NCI-H446 treated with DMSO at 0.1 percent for 48 hours (cell line): ENCODE measurements at regions not wholly inside any gene's neighbourhood (a gene's known extent, or its start where the extent isn't known, plus 50 kb on each side); places are given as distances from the start of the nearest gene placed in this dataset.

ENCODE experiments used
- DNase-seq: peaks from one replicate; lab custom pipeline; 2025; lab: John Stamatoyannopoulos, UW

DNA sequence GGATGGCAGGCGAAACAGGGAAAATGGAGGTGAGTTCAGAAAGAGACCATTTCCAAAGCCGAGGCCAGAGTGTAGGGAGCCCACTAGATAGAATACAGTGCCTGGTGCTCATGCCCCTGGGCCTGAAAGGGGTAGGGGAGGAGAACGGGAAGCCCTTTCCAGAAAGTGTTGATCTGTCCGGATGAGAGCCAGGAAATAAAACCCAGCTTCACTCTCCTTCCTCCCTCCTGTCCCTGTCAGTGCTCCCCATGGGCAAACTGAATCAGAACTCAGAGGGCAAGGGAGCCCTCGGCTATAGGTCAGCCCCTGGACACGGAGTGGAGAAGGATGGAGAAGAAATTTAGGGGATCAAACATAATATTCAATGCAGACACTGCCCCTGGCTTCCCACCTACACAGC lies 57.7 kb upstream of the RPL38 start:
- no peak for DNase-seq

- no peak for DNase-seq
Observed at GRCh38 chr17:74146196-74146595, 57.3 kb upstream of the RPL38 start.

GRCh38 chr17:74147056-74147835 lies 56.2 kb upstream of the RPL38 start:
- DNase-seq: no peak

DNA sequence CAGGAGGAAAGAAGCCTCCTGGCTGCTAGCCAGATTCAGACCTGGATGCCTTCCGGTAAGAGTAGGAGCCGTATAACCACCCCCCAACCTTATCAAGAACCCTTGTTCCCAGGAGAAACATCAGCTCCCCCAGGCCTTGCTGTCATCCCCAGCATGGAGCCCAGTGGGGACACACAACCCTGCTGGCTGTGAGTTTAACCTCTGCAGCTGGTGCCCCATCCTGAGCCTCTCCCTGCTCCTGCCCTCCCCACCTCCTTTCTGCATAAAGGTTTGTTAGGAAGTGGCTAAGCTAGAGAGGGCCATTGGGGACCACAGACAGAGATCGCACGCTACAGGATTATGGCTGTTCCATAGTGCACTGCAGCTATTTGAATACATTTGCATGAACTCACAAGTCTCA lies 55.5 kb upstream of the RPL38 start:
- no peak for DNase-seq

DNA sequence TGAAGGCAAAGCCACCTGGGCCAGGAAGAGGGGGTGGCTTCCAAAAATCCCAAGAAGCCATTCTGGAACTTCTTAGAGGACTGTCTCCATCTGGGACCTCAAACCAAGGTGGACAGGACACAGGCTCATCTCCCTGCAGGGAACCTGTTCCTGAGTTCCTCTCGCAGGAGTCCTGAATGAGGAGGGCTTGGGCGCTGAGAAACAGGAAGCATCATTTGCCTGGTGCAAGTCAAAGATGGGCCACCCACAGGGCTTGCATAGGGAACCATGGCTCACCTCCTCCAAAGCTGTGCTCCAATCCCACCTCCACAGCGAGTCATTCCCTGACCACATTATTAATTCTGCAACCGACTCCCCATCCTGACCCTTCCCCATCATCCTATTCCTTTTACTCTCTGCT lies 55.0 kb upstream of the RPL38 start:
- DNase-seq: no peak

DNA sequence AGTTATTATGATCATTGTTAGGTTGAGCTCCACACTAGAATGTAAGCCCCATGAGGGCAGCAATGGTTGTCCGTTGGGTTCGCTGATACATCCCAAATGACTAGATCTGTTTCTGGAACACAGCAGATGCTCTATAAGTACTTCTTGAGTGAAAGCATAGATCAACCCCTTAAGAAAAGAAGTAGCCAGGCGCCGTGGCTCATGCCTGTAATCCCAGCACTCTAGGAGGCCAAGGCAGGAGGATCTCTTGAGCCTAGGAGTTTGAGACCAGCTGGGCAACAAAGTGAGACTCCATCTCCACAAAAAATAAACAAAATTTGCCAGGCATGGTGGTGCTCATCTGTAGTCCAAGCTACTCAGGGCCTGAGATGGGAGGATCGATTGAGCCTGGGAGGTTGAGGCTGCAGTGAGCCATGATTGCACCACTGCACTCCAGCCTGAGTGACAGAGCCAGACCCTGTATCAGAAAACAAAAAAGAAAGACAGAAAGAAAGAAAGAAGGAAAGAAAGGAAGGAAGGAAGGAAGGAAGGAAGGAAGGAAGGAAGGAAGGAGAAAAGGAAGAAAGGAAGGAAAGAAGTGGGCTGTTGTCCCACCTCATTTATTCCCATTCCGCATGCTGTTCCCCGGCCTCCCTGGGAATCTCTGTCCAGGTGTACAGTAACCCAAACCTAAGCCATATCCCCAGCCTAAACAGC lies 54.4 kb upstream of the RPL38 start:
- DNase-seq: no peak

GRCh38 chr17:74149597-74150427 lies 53.7 kb upstream of the RPL38 start:
- DNase-seq: no peak

GRCh38 chr17:74150428-74151025 lies 53.0 kb upstream of the RPL38 start:
- DNase-seq: no peak

- no peak for DNase-seq
Observed at GRCh38 chr17:74151551-74152315, 51.7 kb upstream of the RPL38 start.

- peak; percentile 29 for DNase-seq
Observed at GRCh38 chr17:74152591-74153455, 50.7 kb upstream of the RPL38 start.

GRCh38 chr17:74153456-74153810 lies 50.0 kb upstream of the RPL38 start:
- DNase-seq: no peak
